Activated T-helper 1 cell treated with anti-CD3 and anti-CD28 coated beads, Interleukin-12 subunit alpha, Interleukin-12 subunit beta, Interleukin-2, Interleukin-4 antibody, amounts not matched to agents 30 ng/mL and 10 ng/mL and 1 ng/mL, durations not matched to agents 14 hours and 24 hours and 36 hours (primary cell): ENCODE measurements at regions not wholly inside any gene's neighbourhood (a gene's known extent, or its start where the extent isn't known, plus 50 kb on each side); places are given as distances from the start of the nearest gene placed in this dataset.
"Not testable (repeated sequence)": the region's sequence is repeated elsewhere in the genome, so short reads cannot be mapped to it uniquely, and the experiment has no call there.

ENCODE experiments used
- DNase-seq: peaks from one replicate; pipeline ENCODE4 v3.0.0; 2021; ENCODE audit warnings: low spot score
- H3K27ac Mint-ChIP-seq: one replicate; pipeline ENCODE4 v1.8.0; 2021; ENCODE audit warnings: mild to moderate bottlenecking, mixed read lengths
- H3K27me3 Mint-ChIP-seq: one replicate; pipeline ENCODE4 v1.8.0; 2022; ENCODE audit warnings: mild to moderate bottlenecking, moderate library complexity, mixed read lengths; ENCODE audit not compliant: insufficient read depth
- H3K36me3 Mint-ChIP-seq: one replicate; pipeline ENCODE4 v1.8.0; 2021; ENCODE audit warnings: low read depth, mixed read lengths
- H3K4me1 Mint-ChIP-seq: one replicate; pipeline ENCODE4 v1.8.0; 2021; ENCODE audit warnings: low read depth, mixed read lengths
- H3K4me3 Mint-ChIP-seq: one replicate; pipeline ENCODE4 v1.8.0; 2021; ENCODE audit warnings: mild to moderate bottlenecking, moderate library complexity, mixed read lengths
- H3K9me3 Mint-ChIP-seq: one replicate; pipeline ENCODE4 v1.8.0; 2021; ENCODE audit warnings: mixed read lengths
- intact Hi-C: fragments of 100-400 bp; cut with micrococcal nuclease; formaldehyde crosslinking; loops from one replicate; pipeline ENCODE4 v1.15.1; 2024

DNA sequence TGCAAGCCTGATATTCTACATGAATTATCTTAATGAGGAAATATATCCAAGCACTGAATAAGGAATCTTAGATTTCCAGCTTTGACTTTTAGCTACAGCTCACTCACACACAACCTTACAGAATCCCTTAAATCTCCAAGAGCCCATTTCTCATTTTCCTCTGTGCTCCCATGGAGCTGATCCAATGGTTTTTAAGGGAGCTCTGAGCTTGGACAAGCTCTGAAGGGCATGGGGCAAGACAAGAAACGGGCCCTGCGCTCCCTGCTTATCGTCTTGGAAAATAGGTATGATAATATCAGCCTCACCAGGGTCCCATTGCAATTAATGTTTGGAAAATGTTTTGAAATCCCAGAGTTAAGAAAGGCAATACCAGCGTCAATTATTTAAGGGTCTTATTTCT lies 1021.7 kb downstream of the NR2F1-AS1 start:
- Mint-ChIP-seq H3K27ac (no peak overlapping the region), H3K4me1 (no peaks in the 10 kb centered on the region), H3K9me3 (no peaks in the 10 kb centered on the region), H3K4me3 (no peak overlapping the region), H3K36me3 (no peaks in the 10 kb centered on the region), H3K27me3 (no peaks in the 10 kb centered on the region)
- intact Hi-C loops = no loop called here
- DNase-seq = no peak

DNA sequence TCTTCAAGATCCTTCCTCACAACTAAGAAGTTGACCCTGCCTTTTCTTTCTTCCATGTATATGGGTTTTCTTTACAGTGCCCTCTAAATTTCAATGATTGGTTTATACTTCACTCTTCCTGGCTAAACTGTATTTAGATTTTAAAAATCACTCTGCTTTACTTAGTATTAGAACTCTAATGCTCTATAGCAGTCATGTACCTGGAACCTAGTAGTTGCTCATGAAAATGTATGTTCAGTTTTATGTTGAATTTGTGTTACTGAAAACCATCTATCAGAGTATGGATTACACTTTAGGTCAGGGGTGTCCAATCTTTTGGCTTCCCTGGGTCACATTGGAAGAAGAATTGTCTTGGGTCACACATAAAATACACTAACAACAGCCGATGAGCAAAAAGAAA lies 1024.3 kb downstream of the NR2F1-AS1 start:
- Mint-ChIP-seq H3K36me3 (no peaks in the 10 kb centered on the region), H3K27me3 (no peaks in the 10 kb centered on the region), H3K4me3 (no peak overlapping the region), H3K4me1 (no peaks in the 10 kb centered on the region), H3K27ac (no peak overlapping the region), H3K9me3 (no peaks in the 10 kb centered on the region)
- no peak for DNase-seq
- intact Hi-C loops = no loop called here

DNA sequence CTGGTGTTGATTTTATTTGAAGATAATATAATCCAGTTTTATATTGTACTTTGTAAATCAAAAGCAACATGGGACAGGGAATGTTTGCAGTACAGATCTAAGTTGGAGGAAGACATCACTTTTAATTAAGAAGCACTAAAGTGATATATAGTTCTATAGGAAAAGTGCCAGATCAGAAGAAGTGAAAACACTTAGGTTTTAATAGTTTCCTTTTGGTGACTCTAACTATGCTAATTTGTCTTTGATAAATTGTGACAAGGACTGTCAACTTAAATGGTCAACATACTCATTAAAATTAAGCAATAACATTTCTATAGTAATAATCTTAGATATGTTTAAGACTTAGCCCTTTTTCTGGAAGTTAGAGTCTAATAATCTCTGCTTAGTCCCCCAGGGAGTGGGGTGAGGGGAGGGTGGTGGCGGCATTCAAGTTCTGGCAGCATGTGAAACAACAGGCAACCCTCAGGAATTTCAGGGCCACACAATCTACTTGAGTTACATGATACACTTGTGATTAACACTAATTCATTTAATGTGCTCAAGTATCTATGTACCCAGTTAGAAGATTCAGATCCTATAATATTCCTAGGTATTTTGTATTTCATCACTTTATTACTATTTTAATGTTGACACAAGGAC lies 1026.5 kb downstream of the NR2F1-AS1 start:
- H3K36me3 Mint-ChIP-seq = no peaks in the 10 kb centered on the region
- no peak for DNase-seq
- intact Hi-C loops = no loop called here
- H3K27me3 Mint-ChIP-seq = no peaks in the 10 kb centered on the region
- no peak overlapping the region for H3K4me3 Mint-ChIP-seq
- H3K9me3 Mint-ChIP-seq = no peaks in the 10 kb centered on the region
- no peak overlapping the region for H3K27ac Mint-ChIP-seq
- H3K4me1 Mint-ChIP-seq = no peaks in the 10 kb centered on the region

DNA sequence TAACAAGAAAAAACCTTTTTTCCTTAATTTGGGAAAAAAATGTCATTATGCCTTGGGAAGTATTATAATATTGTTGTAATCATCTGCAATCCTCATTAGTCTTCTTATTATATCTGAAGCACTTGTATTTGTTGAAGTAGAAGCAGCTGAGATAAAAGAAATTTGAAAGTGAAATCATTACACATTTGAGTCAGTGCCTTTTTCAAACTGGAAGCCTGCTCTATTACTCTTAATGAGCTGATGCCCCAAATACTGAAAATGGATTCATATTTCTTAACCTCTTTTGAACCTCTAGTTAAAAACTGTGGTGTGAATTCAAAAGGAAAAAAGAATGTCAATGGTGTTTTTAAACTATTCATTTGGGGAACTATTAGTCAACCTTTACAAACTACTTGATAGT lies 1027.7 kb downstream of the NR2F1-AS1 start:
- Mint-ChIP-seq H3K36me3 (no peaks in the 10 kb centered on the region), H3K4me1 (no peaks in the 10 kb centered on the region), H3K27me3 (no peaks in the 10 kb centered on the region), H3K9me3 (no peaks in the 10 kb centered on the region), H3K4me3 (no peak overlapping the region), H3K27ac (no peak overlapping the region)
- intact Hi-C loops = no loop called here
- DNase-seq = no peak

DNA sequence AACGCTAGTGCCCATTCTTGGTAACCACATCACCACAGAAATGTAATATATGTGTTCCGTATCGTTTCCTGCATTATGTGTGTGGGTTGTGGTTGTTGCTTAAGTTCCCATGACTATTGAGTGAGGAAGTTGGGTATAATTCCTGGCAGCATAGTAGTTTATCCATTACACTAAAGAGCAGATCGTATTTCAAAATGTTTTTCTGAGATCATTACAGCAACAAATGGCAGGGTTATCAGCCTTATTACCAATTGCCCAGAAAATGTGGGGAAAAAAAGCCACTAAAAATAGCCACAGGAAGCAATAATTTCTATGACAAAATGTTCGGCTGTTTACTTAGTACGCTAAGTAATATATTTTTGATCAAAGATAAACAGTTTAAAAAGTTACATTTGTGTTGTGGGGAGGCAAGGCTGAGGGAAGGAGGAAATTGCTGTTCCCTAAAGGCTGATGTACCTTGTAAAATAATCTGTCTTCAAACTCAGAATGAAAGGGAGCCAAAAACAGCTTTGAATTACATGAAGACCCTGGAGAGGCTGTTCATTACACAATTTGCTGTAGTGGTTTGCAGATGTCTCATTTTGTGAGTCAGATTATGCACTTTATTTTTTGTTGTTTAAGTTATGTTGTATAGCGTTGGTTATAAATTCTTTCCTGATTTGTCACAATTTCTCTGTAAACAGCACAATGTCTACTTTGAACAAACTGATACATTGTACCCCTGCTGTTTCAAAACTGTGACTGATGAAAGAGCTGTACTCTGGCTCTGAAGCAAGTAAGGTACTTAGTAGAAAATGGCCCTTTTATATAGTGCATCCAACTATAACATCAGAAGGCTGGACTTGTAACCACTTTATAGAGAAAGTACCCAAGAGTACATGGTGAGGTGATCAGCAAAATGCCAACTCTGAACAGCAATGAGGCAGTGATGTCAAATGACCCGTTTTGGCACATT lies 1028.5 kb downstream of the NR2F1-AS1 start:
- intact Hi-C loops = no loop called here
- Mint-ChIP-seq H3K36me3 (no peaks in the 10 kb centered on the region), H3K27ac (no peak overlapping the region), H3K4me3 (no peak overlapping the region), H3K9me3 (no peaks in the 10 kb centered on the region), H3K27me3 (no peaks in the 10 kb centered on the region), H3K4me1 (no peaks in the 10 kb centered on the region)
- no peak for DNase-seq

DNA sequence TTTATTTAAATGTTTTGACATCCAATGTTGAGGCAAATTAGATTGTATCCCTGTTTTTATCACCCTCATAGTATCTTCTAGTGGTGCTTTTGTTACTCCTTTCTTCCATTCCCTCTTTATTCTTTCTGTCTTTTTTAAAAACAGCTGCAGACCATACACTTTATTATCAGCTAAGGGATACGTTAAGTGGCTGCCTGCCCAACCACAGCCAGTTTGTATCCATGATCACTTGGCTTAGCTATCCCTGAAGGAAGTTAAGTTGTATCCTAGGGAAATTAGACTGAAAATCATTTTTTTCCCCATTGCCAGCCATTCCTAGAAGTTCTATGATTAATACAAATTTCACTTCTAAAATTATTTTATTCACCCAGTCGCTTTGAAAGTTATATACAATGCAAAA lies 1032.7 kb downstream of the NR2F1-AS1 start:
- intact Hi-C loops = no loop called here
- no peak for DNase-seq
- no peaks in the 10 kb centered on the region for H3K4me1 Mint-ChIP-seq
- no peak overlapping the region for H3K4me3 Mint-ChIP-seq
- H3K36me3 Mint-ChIP-seq = no peaks in the 10 kb centered on the region
- no peaks in the 10 kb centered on the region for H3K9me3 Mint-ChIP-seq
- no peaks in the 10 kb centered on the region for H3K27me3 Mint-ChIP-seq
- no peak overlapping the region for H3K27ac Mint-ChIP-seq

DNA sequence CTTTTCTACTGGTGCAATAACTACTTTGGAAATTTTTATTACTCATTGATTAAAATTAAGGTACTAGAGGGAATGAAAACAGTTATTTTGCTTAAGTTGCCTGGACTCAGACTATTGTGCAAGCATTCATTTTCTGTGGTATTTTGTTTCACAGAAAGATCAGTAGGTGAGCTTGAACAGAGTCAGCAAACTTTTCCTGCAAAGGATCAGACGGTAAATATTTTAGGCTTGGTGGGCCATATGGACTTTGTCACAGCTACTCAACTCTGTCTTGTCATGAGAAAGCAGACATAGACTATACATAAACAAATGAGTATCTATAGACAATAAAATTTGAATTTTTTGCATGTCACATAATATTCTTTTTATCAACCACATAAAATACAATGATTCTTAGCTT lies 1036.4 kb downstream of the NR2F1-AS1 start:
- DNase-seq = no peak
- Mint-ChIP-seq H3K9me3 (no peaks in the 10 kb centered on the region), H3K4me1 (no peaks in the 10 kb centered on the region), H3K27me3 (no peaks in the 10 kb centered on the region), H3K4me3 (no peak overlapping the region), H3K36me3 (no peaks in the 10 kb centered on the region), H3K27ac (no peak overlapping the region)
- intact Hi-C loops = no loop called here

DNA sequence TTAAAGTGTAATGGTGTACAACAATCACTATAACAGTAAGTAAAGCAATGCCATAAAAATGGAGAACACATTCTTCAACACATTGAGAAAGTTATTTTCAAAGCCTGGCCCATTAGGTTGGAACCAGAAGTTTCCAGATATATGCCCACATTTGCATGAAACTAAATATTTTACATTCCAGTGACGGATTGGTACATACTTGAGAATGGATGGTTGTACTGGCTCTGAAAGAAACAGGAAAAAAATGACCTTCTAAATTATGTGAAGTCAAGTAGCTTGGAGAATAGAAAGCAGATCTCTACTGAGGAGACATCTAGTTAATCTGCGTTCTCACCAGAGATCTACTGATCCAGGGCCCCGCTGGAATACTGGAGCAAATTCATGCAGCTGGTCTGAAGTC lies 1037.0 kb downstream of the NR2F1-AS1 start:
- no peak for DNase-seq
- H3K36me3 Mint-ChIP-seq = no peaks in the 10 kb centered on the region
- H3K27me3 Mint-ChIP-seq = no peaks in the 10 kb centered on the region
- no peak overlapping the region for H3K27ac Mint-ChIP-seq
- H3K9me3 Mint-ChIP-seq = no peaks in the 10 kb centered on the region
- H3K4me1 Mint-ChIP-seq = no peaks in the 10 kb centered on the region
- H3K4me3 Mint-ChIP-seq = no peak overlapping the region
- intact Hi-C loops = no loop called here

DNA sequence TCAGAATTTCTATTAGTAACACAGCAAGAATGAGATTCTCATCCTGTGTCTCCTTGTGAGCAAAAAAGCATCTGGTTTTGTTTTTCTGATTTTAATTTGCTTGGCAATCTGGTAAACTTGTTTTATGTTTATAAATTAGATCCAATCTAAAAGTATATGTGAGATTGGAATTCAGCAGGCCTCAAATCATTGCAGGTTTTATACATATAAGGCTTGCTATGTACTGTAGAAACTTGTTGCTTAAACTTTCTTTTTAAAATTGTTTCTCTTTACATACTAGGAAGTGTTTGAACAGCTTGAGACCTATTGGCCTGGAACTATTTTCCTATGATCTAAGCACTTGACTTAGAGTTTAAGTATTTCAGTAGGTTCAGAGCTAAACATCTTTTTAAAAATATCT lies 1037.8 kb downstream of the NR2F1-AS1 start:
- DNase-seq = no peak
- Mint-ChIP-seq H3K27me3 (no peaks in the 10 kb centered on the region), H3K36me3 (no peaks in the 10 kb centered on the region), H3K27ac (no peak overlapping the region), H3K4me1 (no peaks in the 10 kb centered on the region), H3K9me3 (no peaks in the 10 kb centered on the region), H3K4me3 (no peak overlapping the region)
- intact Hi-C loops = no loop called here

DNA sequence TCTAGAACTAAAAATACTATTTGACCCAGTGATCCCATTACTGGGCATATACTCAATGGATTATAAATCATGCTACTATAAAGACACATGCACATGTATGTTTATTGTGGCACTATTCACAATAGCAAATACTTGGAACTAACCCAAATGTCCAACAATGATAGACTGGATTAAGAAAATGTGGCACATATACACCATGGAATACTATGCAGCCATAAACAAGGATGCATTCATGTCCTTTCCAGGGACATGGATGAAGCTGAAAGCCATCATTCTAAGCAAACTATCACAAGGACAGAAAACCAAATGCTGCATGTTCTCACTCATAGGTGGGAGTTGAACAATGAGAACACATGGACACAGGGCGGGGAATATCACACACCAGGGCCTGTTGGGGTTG lies 1039.0 kb downstream of the NR2F1-AS1 start:
- DNase-seq, intact Hi-C loops, H3K36me3 Mint-ChIP-seq, H3K27me3 Mint-ChIP-seq, H3K9me3 Mint-ChIP-seq, H3K27ac Mint-ChIP-seq, H3K4me1 Mint-ChIP-seq, H3K4me3 Mint-ChIP-seq: not testable (repeated sequence)

DNA sequence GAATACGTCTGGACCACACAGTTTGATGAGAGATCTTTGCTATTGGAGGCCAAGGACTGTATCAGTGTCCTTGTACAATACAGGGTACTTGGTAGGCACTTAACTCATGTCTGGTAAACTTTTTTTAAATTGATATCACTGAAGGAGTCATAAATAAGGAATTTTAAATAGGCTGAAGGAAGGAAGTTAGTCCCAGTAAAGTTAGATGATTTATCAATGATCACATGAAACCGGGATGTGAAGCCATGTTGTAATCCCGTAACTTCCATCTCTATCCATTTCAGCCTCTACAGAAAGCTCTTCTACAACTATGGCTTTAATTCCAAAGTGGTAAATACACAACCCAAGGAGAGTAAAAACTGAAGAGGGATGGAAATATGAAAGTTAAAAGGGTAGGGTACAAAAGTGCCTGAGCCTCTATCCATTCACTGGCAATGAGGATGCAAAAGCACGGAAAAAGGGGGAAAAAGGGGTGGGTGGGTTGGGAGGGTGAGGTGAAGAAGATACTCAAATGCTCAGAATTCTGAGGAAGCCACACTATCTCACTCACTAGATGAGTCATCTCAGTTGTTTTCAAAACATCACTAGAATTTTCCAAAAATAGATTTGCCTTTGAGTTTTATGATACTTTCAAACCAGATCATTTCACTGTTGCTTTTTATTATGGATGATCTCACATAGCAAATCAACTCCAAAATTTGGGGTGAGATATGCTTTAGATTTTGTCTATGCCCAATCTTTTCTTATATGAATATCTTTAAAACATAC lies 1053.5 kb downstream of the NR2F1-AS1 start:
- no peak overlapping the region for H3K27ac Mint-ChIP-seq
- no peaks in the 10 kb centered on the region for H3K4me1 Mint-ChIP-seq
- no peaks in the 10 kb centered on the region for H3K9me3 Mint-ChIP-seq
- intact Hi-C loops = no loop called here
- no peaks in the 10 kb centered on the region for H3K27me3 Mint-ChIP-seq
- H3K36me3 Mint-ChIP-seq = no peaks in the 10 kb centered on the region
- no peak overlapping the region for H3K4me3 Mint-ChIP-seq
- no peak for DNase-seq

DNA sequence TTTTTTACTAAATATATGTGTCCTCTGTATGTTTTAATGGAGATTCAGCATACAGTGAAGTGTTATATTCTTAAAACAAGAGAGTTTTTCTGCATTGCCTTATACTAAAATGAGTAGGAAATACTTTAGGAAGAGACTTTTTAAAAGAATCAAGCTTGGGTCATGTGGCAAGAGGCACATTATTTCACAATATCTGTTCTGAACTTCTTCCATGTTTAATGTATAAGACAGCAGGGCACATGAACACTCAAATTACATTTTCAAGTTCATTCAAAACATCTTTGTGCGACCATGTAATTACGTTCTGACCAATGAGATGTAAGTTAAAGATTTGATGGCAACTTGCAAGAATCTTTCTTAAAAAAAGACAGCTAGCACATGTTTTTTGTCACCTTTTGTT lies 1055.9 kb downstream of the NR2F1-AS1 start:
- H3K9me3 Mint-ChIP-seq = no peaks in the 10 kb centered on the region
- no peaks in the 10 kb centered on the region for H3K27me3 Mint-ChIP-seq
- no peaks in the 10 kb centered on the region for H3K4me1 Mint-ChIP-seq
- intact Hi-C loops = no loop called here
- H3K36me3 Mint-ChIP-seq = no peaks in the 10 kb centered on the region
- no peak overlapping the region for H3K4me3 Mint-ChIP-seq
- no peak overlapping the region for H3K27ac Mint-ChIP-seq
- no peak for DNase-seq
